ENCODE measurements at regions not wholly inside any gene's neighbourhood (a gene's known extent, or its start where the extent isn't known, plus 50 kb on each side); places are given as distances from the start of the nearest gene placed in this dataset.

DNA sequence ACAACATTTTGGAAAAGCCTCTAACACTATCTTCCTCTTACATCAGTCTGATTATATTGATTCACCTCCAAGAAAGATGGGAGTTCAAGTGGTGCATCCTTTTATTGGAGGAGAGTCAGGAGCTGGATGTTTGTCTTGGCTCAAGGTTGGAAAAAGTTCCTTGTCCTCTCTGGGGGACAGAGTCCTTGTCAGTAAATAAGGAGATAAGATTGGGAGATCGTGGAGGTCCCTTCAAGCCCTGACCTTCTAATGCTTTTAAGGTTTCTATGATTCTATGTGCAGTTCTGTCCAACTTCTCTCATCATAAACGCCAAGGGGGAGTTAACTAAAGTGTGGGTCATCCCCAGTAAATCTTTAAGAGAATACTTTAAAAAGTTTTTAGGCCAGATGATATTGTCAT is 60.9 kb upstream of the CCBE1 start:
- no peak for DNase-seq (ENCODE audit: low read depth)

DNA sequence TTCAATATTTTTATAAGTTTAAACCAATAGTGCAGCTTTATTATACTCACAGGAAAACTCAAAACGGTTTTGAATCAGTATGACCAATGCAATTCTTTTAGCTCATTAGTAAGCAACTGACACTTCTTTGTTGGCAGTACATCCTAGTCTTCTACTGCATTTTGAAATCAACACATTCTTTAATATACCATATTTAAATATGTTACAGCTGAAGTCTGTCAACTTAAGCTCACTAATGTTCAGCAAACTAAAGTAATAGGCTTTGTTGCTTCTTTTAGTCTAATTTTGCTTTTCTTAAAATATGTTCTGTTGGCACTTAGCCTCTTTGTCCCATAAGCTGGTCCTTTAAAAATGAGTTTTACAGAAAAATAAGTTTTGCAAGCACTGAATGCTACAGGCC is 55.4 kb upstream of the CCBE1 start:
- no peak for DNase-seq (ENCODE audit: low read depth)

DNA sequence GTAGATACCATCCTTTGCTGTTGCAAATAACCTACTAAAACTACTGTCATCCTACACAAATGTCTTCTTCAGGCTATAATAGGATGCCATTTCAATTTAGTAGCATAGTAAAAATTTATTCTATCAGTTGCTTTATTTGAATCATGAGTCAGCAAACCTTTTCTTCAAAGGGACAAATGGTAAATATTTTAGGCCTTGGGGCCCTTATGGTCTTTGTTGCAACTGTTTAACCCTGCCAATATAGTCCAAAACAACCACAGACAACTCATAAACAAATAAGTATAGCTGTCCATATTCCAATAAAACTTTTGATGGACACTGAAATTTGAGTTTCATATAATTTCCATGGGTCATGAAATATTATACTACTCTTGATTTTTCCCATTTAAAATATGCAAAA is 54.0 kb upstream of the CCBE1 start:
- no peak for DNase-seq (ENCODE audit: low read depth)

DNA sequence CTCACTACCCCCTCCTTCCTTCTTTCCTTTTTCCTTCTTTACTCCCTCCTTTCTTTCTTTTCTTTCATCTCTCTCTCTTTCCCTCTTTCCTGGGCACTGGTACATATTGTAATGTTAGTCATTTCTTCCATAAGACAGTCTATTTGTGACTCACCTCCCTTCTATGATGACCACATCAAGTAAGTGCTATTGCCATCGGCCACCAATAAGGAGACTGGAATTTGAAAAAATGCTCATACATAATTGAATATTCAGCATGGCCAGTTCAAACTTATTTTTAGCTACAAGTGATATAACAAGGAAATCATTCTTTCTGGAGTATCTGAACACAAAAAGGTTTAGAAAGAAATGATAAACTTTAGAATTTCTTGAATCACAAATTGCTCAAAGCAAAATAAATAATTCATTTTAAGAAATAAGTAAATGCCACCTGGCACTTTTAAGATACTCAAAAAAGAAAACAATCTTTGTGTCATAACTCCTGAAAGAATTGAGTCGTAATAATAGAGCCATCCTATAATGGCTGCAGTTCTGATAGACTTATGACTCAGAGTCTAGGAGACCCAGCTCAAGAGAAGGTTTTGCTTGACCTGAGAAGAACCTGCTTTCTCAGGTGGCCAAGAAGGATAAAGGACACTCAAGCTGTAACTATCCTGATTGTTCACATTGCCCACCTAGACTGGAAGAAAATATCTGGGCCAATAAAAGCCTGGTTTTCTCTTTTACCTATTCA is 51.6 kb upstream of the CCBE1 start:
- DNase-seq (ENCODE audit: low read depth), result no peak
